Smooth muscle cell (in vitro differentiated cells): ENCODE measurements at regions not wholly inside any gene's neighbourhood (a gene's known extent, or its start where the extent isn't known, plus 50 kb on each side); places are given as distances from the start of the nearest gene placed in this dataset.

Experiments
- DNase-seq: peaks from one replicate; lab custom pipeline; 2025; ENCODE audit not compliant: unreplicated experiment; lab: John Stamatoyannopoulos, UW
- H2AFZ ChIP-seq: fragments of 200-600 bp; sonication (generic); 2 replicates; pipeline ENCODE4 v1.6.0; 2016; ENCODE audit warnings: antibody characterized with exemption, low read depth, mild to moderate bottlenecking
- H3F3A ChIP-seq: fragments of 200-600 bp; sonication (generic); 2 replicates; pipeline ENCODE4 v1.6.0; 2017; ENCODE audit warnings: antibody characterized with exemption, low read depth
- H3K27ac ChIP-seq: fragments of 200-600 bp; sonication (generic); 2 replicates; pipeline ENCODE4 v1.5.1; 2016; ENCODE audit warnings: low read depth, mild to moderate bottlenecking
- H3K27me3 ChIP-seq: fragments of 200-600 bp; sonication (generic); 2 replicates; pipeline ENCODE4 v1.6.1; 2016; ENCODE audit warnings: low read depth, mild to moderate bottlenecking
- H3K36me3 ChIP-seq: fragments of 200-600 bp; sonication (generic); 2 replicates; pipeline ENCODE4 v1.5.1; 2016; ENCODE audit warnings: low read depth
- H3K4me1 ChIP-seq: fragments of 200-600 bp; sonication (generic); 2 replicates; pipeline ENCODE4 v1.5.1; 2016; ENCODE audit warnings: low read depth
- H3K4me2 ChIP-seq: fragments of 200-600 bp; sonication (generic); 2 replicates; pipeline ENCODE4 v1.6.0; 2016; ENCODE audit warnings: mild to moderate bottlenecking
- H3K4me3 ChIP-seq: fragments of 200-600 bp; sonication (generic); 2 replicates; pipeline ENCODE4 v1.5.1; 2016; ENCODE audit warnings: mild to moderate bottlenecking
- H3K79me2 ChIP-seq: fragments of 200-600 bp; sonication (generic); 2 replicates; pipeline ENCODE4 v1.6.0; 2016; ENCODE audit warnings: low read depth, mild to moderate bottlenecking
- H3K9ac ChIP-seq: fragments of 200-600 bp; sonication (generic); 2 replicates; pipeline ENCODE4 v1.6.0; 2016; ENCODE audit warnings: low read depth
- H3K9me3 ChIP-seq: fragments of 200-600 bp; sonication (generic); replicated peaks from 2 replicates; pipeline ENCODE4 v1.5.1; 2016; ENCODE audit warnings: low read depth
- H4K20me1 ChIP-seq: fragments of 200-600 bp; sonication (generic); 2 replicates; pipeline ENCODE4 v1.6.0; 2016; ENCODE audit warnings: low read depth
- CTCF ChIP-seq: fragments of 200-600 bp; sonication (generic); IDR thresholded peaks from 2 replicates; pipeline ENCODE4 v1.5.1; 2017; ENCODE audit warnings: borderline replicate concordance, mild to moderate bottlenecking, antibody characterized with exemption; ENCODE audit not compliant: insufficient read depth, poor library complexity, severe bottlenecking
- WGBS: methylation state at CpG from one replicate; pipeline ENCODE4 v1.1.7; 2016; ENCODE audit warnings: low lambda C conversion rate; 5-methylcytosine and 5-hydroxymethylcytosine counted together

GRCh38 chr18:61752973-61753372 is 139.8 kb downstream of the RNF152 start:
- Histone ChIP-seq H3K36me3 (no peaks in the 10 kb centered on the region), H4K20me1 (no peaks in the 10 kb centered on the region), H3K9me3 (no peaks in the 10 kb centered on the region), H3K9ac (no peak overlapping the region), H3K4me2 (no peak overlapping the region), H3K79me2 (no peaks in the 10 kb centered on the region), H2AFZ (no peak overlapping the region), H3K27ac (no peak overlapping the region), H3F3A (no peaks in the 10 kb centered on the region), H3K4me1 (no peaks in the 10 kb centered on the region), H3K27me3 (no peaks in the 10 kb centered on the region), H3K4me3 (no peak overlapping the region)
- DNase-seq: no peak
- WGBS: 74% methylated on average over 5 of the region's 5 CpGs
- no peak for TF ChIP-seq CTCF

DNA sequence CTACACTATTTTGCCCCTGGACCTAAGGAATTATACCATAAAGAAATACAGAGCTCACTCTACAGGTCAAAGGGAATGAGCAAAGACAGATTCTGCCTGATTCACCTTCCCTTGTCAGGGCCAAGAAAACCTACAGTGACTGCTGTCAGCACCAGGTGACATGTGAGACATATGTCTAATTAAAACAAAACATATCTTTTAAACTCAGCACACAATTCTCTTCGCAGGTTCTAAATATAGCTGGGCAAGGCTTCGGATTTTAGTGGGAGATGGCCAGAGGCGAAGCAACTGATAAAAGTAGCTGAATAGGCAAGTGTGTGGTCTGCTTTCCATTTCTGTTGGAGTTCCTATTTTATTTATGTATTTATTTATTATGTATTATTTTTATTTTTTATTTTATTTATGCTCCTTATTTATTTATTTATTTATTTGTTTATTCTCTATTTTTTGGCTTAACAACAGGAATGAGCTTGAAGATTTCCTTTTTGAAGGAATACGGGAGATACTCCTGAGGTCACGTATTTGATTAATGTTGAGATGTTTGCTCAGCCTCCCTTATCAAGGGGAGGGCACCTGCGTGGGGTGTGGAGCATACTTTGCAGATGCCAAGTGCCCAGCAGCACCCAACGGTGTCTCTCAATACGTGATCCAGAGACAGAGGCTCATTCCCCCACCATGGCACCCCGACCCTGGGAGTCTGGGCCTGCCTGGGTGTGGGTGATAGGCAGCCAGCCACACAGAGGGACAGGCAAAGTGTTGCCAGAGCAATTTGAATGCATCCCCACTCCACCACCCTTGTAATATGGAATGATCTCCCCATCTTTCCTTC is 141.8 kb downstream of the RNF152 start:
- H3K9ac ChIP-seq: no peak overlapping the region
- WGBS: 93% methylated on average over 9 of the region's 9 CpGs
- no peak overlapping the region for H3K4me2 ChIP-seq
- no peaks in the 10 kb centered on the region for H3F3A ChIP-seq
- H3K9me3 ChIP-seq: no peaks in the 10 kb centered on the region
- H2AFZ ChIP-seq: no peak overlapping the region
- H3K36me3 ChIP-seq: no peaks in the 10 kb centered on the region
- H3K4me3 ChIP-seq: no peak overlapping the region
- no peak for DNase-seq
- no peak overlapping the region for H3K27ac ChIP-seq
- H4K20me1 ChIP-seq: no peaks in the 10 kb centered on the region
- no peaks in the 10 kb centered on the region for H3K4me1 ChIP-seq
- no peaks in the 10 kb centered on the region for H3K79me2 ChIP-seq
- H3K27me3 ChIP-seq: no peaks in the 10 kb centered on the region
- no peak for TF ChIP-seq CTCF

DNA sequence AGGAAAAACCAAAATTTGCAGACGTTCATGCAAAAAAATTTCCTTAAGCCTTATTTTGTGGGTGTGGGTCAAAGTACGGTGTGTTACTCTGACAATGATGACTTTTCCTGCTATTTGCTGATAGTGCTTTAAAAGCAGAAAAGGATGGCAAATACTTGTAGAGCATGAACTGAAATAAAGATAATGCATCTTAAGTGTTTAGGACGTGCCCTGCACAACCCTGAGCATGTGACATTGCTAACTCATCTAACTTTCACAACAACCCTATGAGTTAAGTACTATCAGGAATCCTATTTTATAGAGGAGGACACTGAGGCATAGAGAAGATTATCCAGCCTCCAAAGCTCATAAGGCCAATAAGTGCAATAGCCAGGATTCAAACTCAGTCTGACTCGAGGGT is 143.3 kb downstream of the RNF152 start:
- TF ChIP-seq CTCF: no peak
- Histone ChIP-seq H3K79me2 (no peaks in the 10 kb centered on the region), H3K4me1 (no peaks in the 10 kb centered on the region), H3K9me3 (no peaks in the 10 kb centered on the region), H3K27ac (no peak overlapping the region), H3F3A (no peaks in the 10 kb centered on the region), H3K4me2 (no peak overlapping the region), H4K20me1 (no peaks in the 10 kb centered on the region), H2AFZ (no peak overlapping the region), H3K27me3 (no peaks in the 10 kb centered on the region), H3K9ac (no peak overlapping the region), H3K4me3 (no peak overlapping the region), H3K36me3 (no peaks in the 10 kb centered on the region)
- no peak for DNase-seq
- 76% methylated on average over 4 of the region's 4 CpGs for WGBS

GRCh38 chr18:61749031-61749430 is 143.8 kb downstream of the RNF152 start:
- WGBS: 93% methylated on average over 6 of the region's 6 CpGs
- DNase-seq: no peak
- Histone ChIP-seq H3K4me2 (no peak overlapping the region), H2AFZ (no peak overlapping the region), H3K36me3 (no peaks in the 10 kb centered on the region), H4K20me1 (no peaks in the 10 kb centered on the region), H3K9ac (no peak overlapping the region), H3K79me2 (no peaks in the 10 kb centered on the region), H3K27ac (no peak overlapping the region), H3F3A (no peaks in the 10 kb centered on the region), H3K4me3 (no peak overlapping the region), H3K27me3 (no peaks in the 10 kb centered on the region), H3K4me1 (no peaks in the 10 kb centered on the region), H3K9me3 (no peaks in the 10 kb centered on the region)
- TF ChIP-seq CTCF: no peak
